Suprapubic skin (tissue), 4 donors: ENCODE measurements at regions not wholly inside any gene's neighbourhood (a gene's known extent, or its start where the extent isn't known, plus 50 kb on each side); places are given as distances from the start of the nearest gene placed in this dataset.

Experiments
- DNase-seq, 2 donors: peaks; one replicate each; pipeline ENCODE4 v3.0.0-alpha.2; 2019; ENCODE audit warnings: low spot score in 2 of 2
- H3K27ac ChIP-seq: fragments of 200-600 bp; sonication (generic); one replicate; pipeline ENCODE4 v1.5.1; 2019
- H3K27me3 ChIP-seq: fragments of 200-600 bp; sonication (generic); one replicate; pipeline ENCODE4 v1.5.1; 2019
- H3K36me3 ChIP-seq: fragments of 200-600 bp; sonication (generic); one replicate; pipeline ENCODE4 v1.5.1; 2019
- H3K4me1 ChIP-seq: fragments of 200-600 bp; sonication (generic); one replicate; pipeline ENCODE4 v1.5.1; 2019
- H3K4me3 ChIP-seq: fragments of 200-600 bp; sonication (generic); one replicate; pipeline ENCODE4 v1.5.1; 2019; ENCODE audit warnings: mild to moderate bottlenecking
- H3K9me3 ChIP-seq: fragments of 200-600 bp; sonication (generic); one replicate; pipeline ENCODE4 v1.5.1; 2019
- EP300 ChIP-seq: sonication (generic); formaldehyde crosslinking; IDR thresholded peaks from one replicate; pipeline ENCODE4 v1.6.1; 2017; ENCODE audit warnings: antibody characterized with exemption
- POLR2A ChIP-seq, 2 donors: fragments of 450-650 bp; IDR thresholded peaks; one replicate each; pipeline ENCODE4 v1.6.1; 2017; ENCODE audit warnings: antibody characterized with exemption in 2 of 2, mild to moderate bottlenecking in 2 of 2, moderate library complexity in 2 of 2
- POLR2AphosphoS5 ChIP-seq, 3 donors: sonication (generic); formaldehyde crosslinking; IDR thresholded peaks; one replicate each; pipeline ENCODE4 v1.6.1; 2017; ENCODE audit warnings: antibody characterized with exemption in 3 of 3
- WGBS: methylation state at CpG from one replicate; pipeline ENCODE4 v1.1.5; 2018; 5-methylcytosine and 5-hydroxymethylcytosine counted together
- TF ChIP-seq, protein P1 (sequence below), 2 donors: fragments of 200-600 bp in 1 of 2; fragments of 450-650 bp in 1 of 2; sonication (generic) in 1 of 2; IDR thresholded peaks; one replicate each; pipeline ENCODE4 v1.5.1; 2016 to 2019; ENCODE audit warnings: antibody characterized with exemption in 2 of 2, mild to moderate bottlenecking in 1 of 2, moderate library complexity in 1 of 2

DNA sequence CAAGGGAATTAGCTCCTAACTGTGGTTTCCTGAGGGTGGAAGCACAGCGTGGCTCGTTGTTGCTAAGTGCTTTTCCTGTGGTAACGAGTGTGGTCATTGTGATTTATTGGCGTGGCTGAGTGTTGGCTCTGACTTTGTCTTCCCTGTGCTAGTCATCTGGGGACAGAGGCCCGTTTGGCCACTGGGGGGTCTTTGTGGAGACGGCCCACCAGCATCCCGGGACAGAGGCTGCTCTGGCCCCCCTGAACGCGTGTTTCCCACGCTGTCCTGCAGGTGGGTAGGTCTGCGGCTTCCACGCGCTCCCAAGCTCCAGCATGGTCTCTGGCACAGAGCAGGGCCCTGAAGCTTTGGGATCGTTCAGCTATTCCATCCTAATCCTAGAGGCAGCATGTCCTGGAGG, 1040.0 kb downstream of the TBC1D22A start:
- Histone ChIP-seq H3K4me3 (no peak overlapping the region), H3K4me1 (no peaks in the 10 kb centered on the region), H3K27ac (no peak overlapping the region), H3K9me3 (no peaks in the 10 kb centered on the region), H3K27me3 (peaks cover 8% of the 10 kb centered on the region), H3K36me3 (no peaks in the 10 kb centered on the region)
- TF ChIP-seq, protein P1, sequence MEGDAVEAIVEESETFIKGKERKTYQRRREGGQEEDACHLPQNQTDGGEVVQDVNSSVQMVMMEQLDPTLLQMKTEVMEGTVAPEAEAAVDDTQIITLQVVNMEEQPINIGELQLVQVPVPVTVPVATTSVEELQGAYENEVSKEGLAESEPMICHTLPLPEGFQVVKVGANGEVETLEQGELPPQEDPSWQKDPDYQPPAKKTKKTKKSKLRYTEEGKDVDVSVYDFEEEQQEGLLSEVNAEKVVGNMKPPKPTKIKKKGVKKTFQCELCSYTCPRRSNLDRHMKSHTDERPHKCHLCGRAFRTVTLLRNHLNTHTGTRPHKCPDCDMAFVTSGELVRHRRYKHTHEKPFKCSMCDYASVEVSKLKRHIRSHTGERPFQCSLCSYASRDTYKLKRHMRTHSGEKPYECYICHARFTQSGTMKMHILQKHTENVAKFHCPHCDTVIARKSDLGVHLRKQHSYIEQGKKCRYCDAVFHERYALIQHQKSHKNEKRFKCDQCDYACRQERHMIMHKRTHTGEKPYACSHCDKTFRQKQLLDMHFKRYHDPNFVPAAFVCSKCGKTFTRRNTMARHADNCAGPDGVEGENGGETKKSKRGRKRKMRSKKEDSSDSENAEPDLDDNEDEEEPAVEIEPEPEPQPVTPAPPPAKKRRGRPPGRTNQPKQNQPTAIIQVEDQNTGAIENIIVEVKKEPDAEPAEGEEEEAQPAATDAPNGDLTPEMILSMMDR (IDR thresholded peaks at IDR 0.05) = no peak
- TF ChIP-seq POLR2A (IDR thresholded peaks at IDR 0.05) (no peak), EP300 (no peak), POLR2AphosphoS5 (IDR thresholded peaks at IDR 0.05) (no peak)
- peak in 1 of 2 donors; percentile 74 for DNase-seq
- 76% methylated on average over 13 of the region's 14 CpGs for WGBS

DNA sequence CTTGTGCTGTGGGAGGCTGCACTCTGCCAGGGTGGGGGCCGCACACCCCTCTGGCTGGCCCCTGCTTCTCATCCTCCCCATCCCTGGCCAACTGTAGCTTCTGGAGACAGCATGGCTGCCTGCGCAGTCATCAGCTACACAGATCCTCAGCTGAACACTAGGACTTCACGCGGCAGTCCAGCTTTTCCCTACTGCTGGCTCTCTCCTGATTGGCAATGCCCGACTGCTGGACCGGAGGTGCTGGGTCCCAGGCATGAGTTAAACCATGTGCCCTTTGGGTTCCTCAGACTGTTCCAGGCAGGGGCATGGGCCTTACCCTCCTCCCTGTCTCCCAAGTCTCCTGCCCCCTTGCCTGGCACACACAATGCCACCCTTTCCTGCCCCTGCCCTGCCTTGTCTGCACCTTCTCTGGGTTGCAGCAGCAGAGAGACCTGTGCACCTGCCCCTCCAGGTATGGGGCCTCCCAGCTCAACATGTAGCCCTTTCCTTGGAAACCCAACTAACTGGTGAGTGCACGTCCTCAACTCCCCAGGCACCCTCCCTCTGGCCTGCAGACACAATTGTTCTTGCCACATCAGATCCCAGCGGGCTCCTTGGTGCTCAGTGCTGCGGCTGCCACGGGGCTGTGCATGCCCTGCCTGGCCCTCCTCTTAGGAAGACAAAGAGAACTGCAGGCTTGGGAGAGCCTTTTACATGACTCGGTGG, 1039.2 kb downstream of the TBC1D22A start:
- 88% methylated on average over 10 of the region's 11 CpGs for WGBS
- TF ChIP-seq EP300 (no peak), POLR2A (IDR thresholded peaks at IDR 0.05) (no peak), POLR2AphosphoS5 (IDR thresholded peaks at IDR 0.05) (no peak)
- TF ChIP-seq, protein P1 (IDR thresholded peaks at IDR 0.05) = no peak
- Histone ChIP-seq H3K4me1 (no peaks in the 10 kb centered on the region), H3K27me3 (peaks cover 6% of the 10 kb centered on the region), H3K4me3 (no peak overlapping the region), H3K36me3 (no peaks in the 10 kb centered on the region), H3K9me3 (no peaks in the 10 kb centered on the region), H3K27ac (no peak overlapping the region)
- DNase-seq = peak in 1 of 2 donors; percentile 67

DNA sequence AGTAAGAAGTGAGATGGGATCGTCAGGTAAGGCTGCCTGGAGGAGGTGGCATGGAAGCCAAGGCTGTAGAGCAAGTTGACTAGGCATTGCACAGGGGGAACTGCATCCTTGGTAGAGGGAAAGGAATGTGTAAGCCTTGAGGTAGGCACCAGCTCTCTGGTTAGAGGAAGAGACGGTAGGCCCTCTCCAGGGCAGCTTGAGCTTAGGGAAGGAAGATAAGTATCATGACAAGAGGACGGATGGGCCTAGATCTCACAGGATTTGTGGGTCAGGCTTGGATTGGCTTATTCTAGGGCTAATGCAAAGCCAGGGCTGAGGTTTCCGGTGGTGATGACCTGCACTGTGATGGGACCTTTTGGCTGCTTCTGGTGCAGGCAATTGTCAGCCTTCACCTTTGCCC, 1035.8 kb downstream of the TBC1D22A start:
- no peaks in the 10 kb centered on the region for H3K4me1 ChIP-seq
- no peaks in the 10 kb centered on the region for H3K36me3 ChIP-seq
- H3K27me3 ChIP-seq = peaks cover 6% of the 10 kb centered on the region
- no peak overlapping the region for H3K4me3 ChIP-seq
- H3K9me3 ChIP-seq = no peaks in the 10 kb centered on the region
- H3K27ac ChIP-seq = no peak overlapping the region
- WGBS = 88% methylated on average over 4 of the region's 4 CpGs
- no peak for TF ChIP-seq EP300
- TF ChIP-seq, protein P1 (IDR thresholded peaks at IDR 0.05) = no peak
- no peak for DNase-seq

DNA sequence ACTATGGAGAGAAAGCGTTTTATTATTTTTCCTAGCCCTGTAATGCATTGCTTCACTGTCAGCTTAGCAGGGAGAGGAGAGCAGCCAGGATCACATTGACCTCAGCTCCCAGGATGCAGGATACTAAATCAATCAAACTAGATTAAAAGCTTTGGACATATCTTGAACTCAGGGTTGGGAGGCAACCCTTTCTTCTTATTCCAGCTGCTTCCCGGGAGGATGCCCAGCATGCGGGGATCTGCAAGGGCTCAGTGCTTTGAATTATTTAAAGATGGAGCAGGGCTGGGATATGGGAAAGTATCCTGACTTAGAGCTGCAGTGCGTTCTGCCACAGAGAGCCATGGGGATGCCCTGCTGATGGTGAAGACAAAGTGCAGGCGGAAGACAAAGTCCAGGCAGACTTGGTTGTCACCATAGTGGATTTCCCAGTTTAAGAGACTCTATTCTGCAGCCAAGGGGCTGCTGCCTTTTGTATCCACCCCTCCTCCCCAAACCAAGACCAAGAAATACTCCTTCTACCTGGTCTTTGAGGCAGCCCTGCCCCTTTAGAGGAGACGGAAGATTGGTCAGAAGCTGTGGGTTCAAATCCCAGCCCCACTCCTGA, 1035.0 kb downstream of the TBC1D22A start:
- WGBS = 67% methylated on average over 6 of the region's 6 CpGs
- H3K4me3 ChIP-seq = no peak overlapping the region

More for the DNA sequence above, 1035.0 kb downstream of the TBC1D22A start:
- DNase-seq = no peak
- TF ChIP-seq POLR2AphosphoS5 (IDR thresholded peaks at IDR 0.05) = no peak
- TF ChIP-seq POLR2A (IDR thresholded peaks at IDR 0.05) = no peak
- TF ChIP-seq EP300 = no peak
- TF ChIP-seq, protein P1 (IDR thresholded peaks at IDR 0.05) = no peak
- Histone ChIP-seq H3K36me3 (no peaks in the 10 kb centered on the region), H3K9me3 (no peaks in the 10 kb centered on the region), H3K4me1 (no peaks in the 10 kb centered on the region), H3K27me3 (peaks cover 6% of the 10 kb centered on the region), H3K27ac (no peak overlapping the region)
